Suprapubic skin (tissue), 4 donors: ENCODE measurements at regions not wholly inside any gene's neighbourhood (a gene's known extent, or its start where the extent isn't known, plus 50 kb on each side); places are given as distances from the start of the nearest gene placed in this dataset.
"Not testable (repeated sequence)": the region's sequence is repeated elsewhere in the genome, so short reads cannot be mapped to it uniquely, and the experiment has no call there.

Source experiments
- DNase-seq, 2 donors: peaks; one replicate each; pipeline ENCODE4 v3.0.0-alpha.2; 2019; ENCODE audit warnings: low spot score in 2 of 2
- H3K27ac ChIP-seq: fragments of 200-600 bp; sonication (generic); one replicate; pipeline ENCODE4 v1.5.1; 2019
- H3K27me3 ChIP-seq: fragments of 200-600 bp; sonication (generic); one replicate; pipeline ENCODE4 v1.5.1; 2019
- H3K36me3 ChIP-seq: fragments of 200-600 bp; sonication (generic); one replicate; pipeline ENCODE4 v1.5.1; 2019
- H3K4me1 ChIP-seq: fragments of 200-600 bp; sonication (generic); one replicate; pipeline ENCODE4 v1.5.1; 2019
- H3K4me3 ChIP-seq: fragments of 200-600 bp; sonication (generic); one replicate; pipeline ENCODE4 v1.5.1; 2019; ENCODE audit warnings: mild to moderate bottlenecking
- H3K9me3 ChIP-seq: fragments of 200-600 bp; sonication (generic); one replicate; pipeline ENCODE4 v1.5.1; 2019
- CTCF ChIP-seq, 2 donors: fragments of 200-600 bp in 1 of 2; fragments of 450-650 bp in 1 of 2; sonication (generic) in 1 of 2; IDR thresholded peaks; one replicate each; pipeline ENCODE4 v1.5.1; 2016 to 2019; ENCODE audit warnings: antibody characterized with exemption in 2 of 2, mild to moderate bottlenecking in 1 of 2, moderate library complexity in 1 of 2
- EP300 ChIP-seq: sonication (generic); formaldehyde crosslinking; IDR thresholded peaks from one replicate; pipeline ENCODE4 v1.6.1; 2017; ENCODE audit warnings: antibody characterized with exemption
- POLR2A ChIP-seq, 2 donors: fragments of 450-650 bp; IDR thresholded peaks; one replicate each; pipeline ENCODE4 v1.6.1; 2017; ENCODE audit warnings: antibody characterized with exemption in 2 of 2, mild to moderate bottlenecking in 2 of 2, moderate library complexity in 2 of 2
- POLR2AphosphoS5 ChIP-seq, 3 donors: sonication (generic); formaldehyde crosslinking; IDR thresholded peaks; one replicate each; pipeline ENCODE4 v1.6.1; 2017; ENCODE audit warnings: antibody characterized with exemption in 3 of 3
- WGBS: methylation state at CpG from one replicate; pipeline ENCODE4 v1.1.5; 2018; 5-methylcytosine and 5-hydroxymethylcytosine counted together

- no peak overlapping the region for H3K4me3 ChIP-seq
- WGBS: 60% methylated on average over 3 of the region's 3 CpGs
- H3K27me3 ChIP-seq: no peaks in the 10 kb centered on the region
- no peak overlapping the region for H3K27ac ChIP-seq
- no peak for DNase-seq
- no peaks in the 10 kb centered on the region for H3K9me3 ChIP-seq
- no peaks in the 10 kb centered on the region for H3K4me1 ChIP-seq
- H3K36me3 ChIP-seq: no peaks in the 10 kb centered on the region
- TF ChIP-seq POLR2A (IDR thresholded peaks at IDR 0.05): no peak
These were observed 970.4 kb downstream of the EPHA4 start for GRCh38 chr2:220601674-220602073.

- DNase-seq, H3K36me3 ChIP-seq, H3K27ac ChIP-seq, H3K9me3 ChIP-seq, H3K27me3 ChIP-seq, H3K4me3 ChIP-seq, H3K4me1 ChIP-seq: not testable (repeated sequence)
- WGBS: 93% methylated on average over 8 of the region's 8 CpGs
These were observed 959.1 kb downstream of the EPHA4 start for GRCh38 chr2:220613004-220613403.

- no peak overlapping the region for H3K27ac ChIP-seq
- no peaks in the 10 kb centered on the region for H3K4me1 ChIP-seq
- H3K27me3 ChIP-seq: no peaks in the 10 kb centered on the region
- no peak overlapping the region for H3K4me3 ChIP-seq
- no peaks in the 10 kb centered on the region for H3K9me3 ChIP-seq
- no peaks in the 10 kb centered on the region for H3K36me3 ChIP-seq
- 90% methylated on average over 1 of the region's 1 CpG for WGBS
- no peak for TF ChIP-seq CTCF (IDR thresholded peaks at IDR 0.05)
- TF ChIP-seq EP300: no peak
- no peak for TF ChIP-seq POLR2AphosphoS5 (IDR thresholded peaks at IDR 0.05)
- no peak for TF ChIP-seq POLR2A (IDR thresholded peaks at IDR 0.05)
- DNase-seq: no peak
These were observed 958.0 kb downstream of the EPHA4 start for GRCh38 chr2:220614064-220614463.

GRCh38 chr2:220619525-220620220 lies 952.4 kb downstream of the EPHA4 start:
- 55% methylated on average over 3 of the region's 3 CpGs for WGBS
- Histone ChIP-seq H3K27ac (no peak overlapping the region), H3K4me3 (no peak overlapping the region), H3K27me3 (no peaks in the 10 kb centered on the region), H3K4me1 (no peaks in the 10 kb centered on the region), H3K36me3 (no peaks in the 10 kb centered on the region), H3K9me3 (no peaks in the 10 kb centered on the region)
- DNase-seq: no peak
- TF ChIP-seq POLR2AphosphoS5 (IDR thresholded peaks at IDR 0.05) (no peak), POLR2A (IDR thresholded peaks at IDR 0.05) (no peak), CTCF (IDR thresholded peaks at IDR 0.05) (no peak), EP300 (no peak)

- no peaks in the 10 kb centered on the region for H3K27me3 ChIP-seq
- no peak overlapping the region for H3K27ac ChIP-seq
- H3K9me3 ChIP-seq: no peaks in the 10 kb centered on the region
- H3K36me3 ChIP-seq: no peaks in the 10 kb centered on the region
- H3K4me1 ChIP-seq: no peaks in the 10 kb centered on the region
- no peak for TF ChIP-seq CTCF (IDR thresholded peaks at IDR 0.05)
- no peak for TF ChIP-seq EP300
- no peak for TF ChIP-seq POLR2A (IDR thresholded peaks at IDR 0.05)
- no peak for TF ChIP-seq POLR2AphosphoS5 (IDR thresholded peaks at IDR 0.05)
- no peak for DNase-seq
- WGBS: 68% methylated on average over 3 of the region's 3 CpGs
- H3K4me3 ChIP-seq: no peak overlapping the region
These were observed 945.5 kb downstream of the EPHA4 start for GRCh38 chr2:220626603-220627002.

- Histone ChIP-seq H3K4me1 (no peaks in the 10 kb centered on the region), H3K9me3 (no peaks in the 10 kb centered on the region), H3K27ac (no peak overlapping the region), H3K4me3 (no peak overlapping the region), H3K36me3 (no peaks in the 10 kb centered on the region), H3K27me3 (no peaks in the 10 kb centered on the region)
- TF ChIP-seq POLR2A (IDR thresholded peaks at IDR 0.05) (no peak), EP300 (no peak), CTCF (IDR thresholded peaks at IDR 0.05) (no peak), POLR2AphosphoS5 (IDR thresholded peaks at IDR 0.05) (no peak)
- DNase-seq: no peak
These were observed 943.9 kb downstream of the EPHA4 start for GRCh38 chr2:220628252-220628651.
